ENCODE measurements at regions not wholly inside any gene's neighbourhood (a gene's known extent, or its start where the extent isn't known, plus 50 kb on each side); places are given as distances from the start of the nearest gene placed in this dataset.

DNA sequence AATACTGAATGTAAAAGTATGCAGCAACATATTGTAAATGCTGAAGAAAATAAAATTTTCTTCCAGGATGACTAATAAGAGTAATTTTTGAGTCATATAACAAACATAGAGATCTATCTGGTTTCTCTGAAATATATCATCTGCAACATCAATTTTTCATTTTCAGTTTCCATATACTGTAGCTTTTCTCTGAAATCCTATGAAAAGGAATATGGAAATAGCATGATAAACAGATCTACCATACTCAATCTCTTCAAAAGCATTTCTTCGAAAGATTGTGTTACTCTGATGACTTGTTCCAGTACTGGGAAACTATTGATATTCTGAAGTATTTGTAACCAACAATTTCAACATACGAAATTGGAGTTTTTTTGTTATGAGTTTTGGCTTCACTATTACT, 1156.7 kb downstream of the FAM133A start (continued):
- no peak for TF ChIP-seq CHD7 (IDR thresholded peaks at IDR 0.05; ENCODE audit: insufficient replicate concordance, low read length)
- TF ChIP-seq JUN (IDR thresholded peaks at IDR 0.05; ENCODE audit: low read depth, low read length) = no peak
- TF ChIP-seq SIRT6 (IDR thresholded peaks at IDR 0.05; ENCODE audit: low read length) = no peak
- TF ChIP-seq RBBP5 (IDR thresholded peaks at IDR 0.05; ENCODE audit: borderline replicate concordance, low read depth, low read length) = no peak
- TF ChIP-seq CTBP2 (IDR thresholded peaks at IDR 0.05; ENCODE audit: borderline replicate concordance, insufficient read depth, insufficient read length, low read length) = no peak
- TF ChIP-seq POU5F1 (IDR thresholded peaks at IDR 0.05; ENCODE audit: low read depth, low read length) = no peak
- TF ChIP-seq HDAC2 (IDR thresholded peaks at IDR 0.05; ENCODE audit: borderline replicate concordance in 1 of 2, low read depth in 2 of 2, low read length in 2 of 2) = no peak
- TF ChIP-seq SAP30 (IDR thresholded peaks at IDR 0.05; ENCODE audit: insufficient read depth, insufficient replicate concordance, low read length) = no peak
- TF ChIP-seq, protein P1, sequence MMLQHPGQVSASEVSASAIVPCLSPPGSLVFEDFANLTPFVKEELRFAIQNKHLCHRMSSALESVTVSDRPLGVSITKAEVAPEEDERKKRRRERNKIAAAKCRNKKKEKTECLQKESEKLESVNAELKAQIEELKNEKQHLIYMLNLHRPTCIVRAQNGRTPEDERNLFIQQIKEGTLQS (IDR thresholded peaks at IDR 0.05; ENCODE audit: insufficient read depth, low read depth, low read length) = no peak
- no peak for TF ChIP-seq JUND (IDR thresholded peaks at IDR 0.05; ENCODE audit: low read length)
- TF ChIP-seq SIX5 (IDR thresholded peaks at IDR 0.05; ENCODE audit: low read depth, low read length) = no peak

Measured in H1 (cell line).